Stomach (tissue), 8 donors: ENCODE measurements at regions not wholly inside any gene's neighbourhood (a gene's known extent, or its start where the extent isn't known, plus 50 kb on each side); places are given as distances from the start of the nearest gene placed in this dataset.

Source experiments
- DNase-seq, 2 donors: peaks; one replicate each; pipeline versions ENCODE4 v3.0.0 to v3.0.0-alpha.2; 2013 to 2019
- H3K27ac ChIP-seq, 5 donors: fragments of 200-600 bp in 4 of 5; sonication (generic) in 4 of 5; one replicate each; pipeline ENCODE4 v1.5.1; 2013 to 2019; ENCODE audit warnings: mild to moderate bottlenecking in 1 of 5, moderate library complexity in 1 of 5
- H3K27me3 ChIP-seq, 3 donors: fragments of 200-600 bp; sonication (generic); one replicate each; pipeline ENCODE4 v1.5.1; 2017 to 2019; ENCODE audit warnings: mixed run types in 1 of 3
- H3K36me3 ChIP-seq, 4 donors: fragments of 200-600 bp; sonication (generic); 1 replicate in 3 of 4; 2 replicates in 1 of 4; pipeline ENCODE4 v1.5.1; 2016 to 2019
- H3K4me1 ChIP-seq, 4 donors: fragments of 200-600 bp; sonication (generic); one replicate each; pipeline ENCODE4 v1.5.1; 2016 to 2019
- H3K4me3 ChIP-seq, 4 donors: fragments of 200-600 bp; sonication (generic) in 3 of 4; one replicate each; pipeline ENCODE4 v1.5.1; 2016 to 2019; ENCODE audit warnings: mild to moderate bottlenecking in 1 of 4
- H3K9me3 ChIP-seq, 4 donors: fragments of 200-600 bp; sonication (generic); one replicate each; pipeline ENCODE4 v1.5.1; 2016 to 2019
- EP300 ChIP-seq: sonication (generic); formaldehyde crosslinking; IDR thresholded peaks from one replicate; pipeline ENCODE4 v1.6.1; 2017; ENCODE audit warnings: antibody characterized with exemption
- POLR2A ChIP-seq, 4 donors: fragments of 450-650 bp; IDR thresholded peaks; one replicate each; pipeline ENCODE4 v1.6.1; 2016; ENCODE audit warnings: antibody characterized with exemption in 4 of 4, control low read depth in 2 of 4, mild to moderate bottlenecking in 1 of 4, moderate library complexity in 1 of 4
- POLR2AphosphoS5 ChIP-seq, 3 donors: sonication (generic); formaldehyde crosslinking; IDR thresholded peaks; one replicate each; pipeline ENCODE4 v1.6.1; 2016; ENCODE audit warnings: antibody characterized with exemption in 3 of 3
- WGBS, 5 donors: extraction: QIAGEN DNeasy Blood & Tissue Kit in 3 of 5; methylation state at CpG; one replicate each; pipeline versions ENCODE4 v1.1.5 to v1.1.7; 2013 to 2018; 5-methylcytosine and 5-hydroxymethylcytosine counted together
- intact Hi-C: fragments of 100-400 bp; cut with DNase I; formaldehyde crosslinking; loops from one replicate; pipeline ENCODE4 v1.15.1; 2023; ENCODE audit warnings: low total_unique reads
- TF ChIP-seq, protein P1 (sequence below), 7 experiments: fragments of 450-650 bp in 4 of 7; fragments of 200-600 bp in 3 of 7; sonication (generic) in 3 of 7; IDR thresholded peaks; one replicate each; pipeline ENCODE4 v1.5.1; 2016 to 2019; ENCODE audit warnings: antibody characterized with exemption in 7 of 7, control low read depth in 2 of 7, mild to moderate bottlenecking in 1 of 7
- donor health status: healthy with polysubstance abuse.
- donor health status: Bipolar disorder and iron deficiency.
- donor health status: healthy.

GRCh38 chr5:167065794-167066193 is 1225.7 kb upstream of the WWC1 start:
- intact Hi-C loops, result no loop called here
- no peak for DNase-seq
- WGBS, 5 donors, result 49 to 67% (median 60%) methylated on average over 3 of the region's 3 CpGs

GRCh38 chr5:167071981-167072610 is 1219.3 kb upstream of the WWC1 start:
- peak in 1 of 2 donors; percentile 60 for DNase-seq
- 51 to 70% (median 64%) methylated on average over 5 of the region's 5 CpGs for whole genome bisulfite sequencing, 5 donors
- TF ChIP-seq POLR2AphosphoS5 (IDR thresholded peaks at IDR 0.05), result no peak
- TF ChIP-seq EP300, result no peak
- no peak for TF ChIP-seq POLR2A (IDR thresholded peaks at IDR 0.05)
- TF ChIP-seq, protein P1, sequence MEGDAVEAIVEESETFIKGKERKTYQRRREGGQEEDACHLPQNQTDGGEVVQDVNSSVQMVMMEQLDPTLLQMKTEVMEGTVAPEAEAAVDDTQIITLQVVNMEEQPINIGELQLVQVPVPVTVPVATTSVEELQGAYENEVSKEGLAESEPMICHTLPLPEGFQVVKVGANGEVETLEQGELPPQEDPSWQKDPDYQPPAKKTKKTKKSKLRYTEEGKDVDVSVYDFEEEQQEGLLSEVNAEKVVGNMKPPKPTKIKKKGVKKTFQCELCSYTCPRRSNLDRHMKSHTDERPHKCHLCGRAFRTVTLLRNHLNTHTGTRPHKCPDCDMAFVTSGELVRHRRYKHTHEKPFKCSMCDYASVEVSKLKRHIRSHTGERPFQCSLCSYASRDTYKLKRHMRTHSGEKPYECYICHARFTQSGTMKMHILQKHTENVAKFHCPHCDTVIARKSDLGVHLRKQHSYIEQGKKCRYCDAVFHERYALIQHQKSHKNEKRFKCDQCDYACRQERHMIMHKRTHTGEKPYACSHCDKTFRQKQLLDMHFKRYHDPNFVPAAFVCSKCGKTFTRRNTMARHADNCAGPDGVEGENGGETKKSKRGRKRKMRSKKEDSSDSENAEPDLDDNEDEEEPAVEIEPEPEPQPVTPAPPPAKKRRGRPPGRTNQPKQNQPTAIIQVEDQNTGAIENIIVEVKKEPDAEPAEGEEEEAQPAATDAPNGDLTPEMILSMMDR (IDR thresholded peaks at IDR 0.05), result no peak
- Histone ChIP-seq H3K9me3 (no peaks in the 10 kb centered on the region), H3K4me1 (no peaks in the 10 kb centered on the region), H3K36me3 (no peaks in the 10 kb centered on the region), H3K4me3 (no peak overlapping the region), H3K27me3 (no peaks in the 10 kb centered on the region), H3K27ac (no peak overlapping the region)
- intact Hi-C loops, result no loop called here

More at GRCh38 chr5:167065794-167066193, 1225.7 kb upstream of the WWC1 start:
- H3K4me1 ChIP-seq, result no peaks in the 10 kb centered on the region
- H3K27ac ChIP-seq, result no peak overlapping the region
- H3K36me3 ChIP-seq, result no peaks in the 10 kb centered on the region
- H3K9me3 ChIP-seq, result no peaks in the 10 kb centered on the region
- no peak overlapping the region for H3K4me3 ChIP-seq
- TF ChIP-seq POLR2A (IDR thresholded peaks at IDR 0.05) (no peak), EP300 (no peak), POLR2AphosphoS5 (IDR thresholded peaks at IDR 0.05) (no peak)
- TF ChIP-seq, protein P1 (IDR thresholded peaks at IDR 0.05), result no peak
- H3K27me3 ChIP-seq, result no peaks in the 10 kb centered on the region

DNA sequence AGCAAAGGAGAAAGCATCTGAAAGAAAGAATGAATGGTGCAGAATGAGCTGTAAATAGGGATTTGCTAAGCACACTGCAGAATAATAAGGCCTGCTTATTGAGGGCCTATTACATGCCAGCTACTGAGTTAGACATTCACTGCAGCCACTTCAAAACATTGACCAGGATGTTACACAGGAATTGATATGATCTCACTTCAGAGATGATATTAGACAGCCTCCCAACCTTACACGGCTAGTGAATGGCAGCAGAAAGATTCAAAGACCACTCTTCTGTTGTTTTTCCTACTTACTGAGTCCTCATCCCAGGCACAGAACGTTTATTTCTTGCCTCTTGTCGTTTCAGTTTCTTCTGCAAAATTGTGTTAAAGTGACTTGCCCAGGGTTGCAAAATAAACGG is 1209.9 kb upstream of the WWC1 start:
- DNase-seq, result no peak
- intact Hi-C loops, result no loop called here
- no peaks in the 10 kb centered on the region for H3K36me3 ChIP-seq
- TF ChIP-seq, protein P1 (IDR thresholded peaks at IDR 0.05), result no peak
- no peak for TF ChIP-seq POLR2A (IDR thresholded peaks at IDR 0.05)
- TF ChIP-seq POLR2AphosphoS5 (IDR thresholded peaks at IDR 0.05), result no peak
- no peak for TF ChIP-seq EP300
- H3K27me3 ChIP-seq, result no peaks in the 10 kb centered on the region
- H3K27ac ChIP-seq, result no peak overlapping the region
- no peaks in the 10 kb centered on the region for H3K9me3 ChIP-seq
- WGBS, 5 donors, result 29 to 37% (median 36%) methylated on average over 4 of the region's 4 CpGs
- no peaks in the 10 kb centered on the region for H3K4me1 ChIP-seq
- no peak overlapping the region for H3K4me3 ChIP-seq

- TF ChIP-seq POLR2AphosphoS5 (IDR thresholded peaks at IDR 0.05) (no peak), POLR2A (IDR thresholded peaks at IDR 0.05) (no peak), EP300 (no peak)
- TF ChIP-seq, protein P1 (IDR thresholded peaks at IDR 0.05), result no peak
- Histone ChIP-seq H3K9me3 (no peaks in the 10 kb centered on the region), H3K4me3 (no peak overlapping the region), H3K27ac (no peak overlapping the region), H3K4me1 (no peaks in the 10 kb centered on the region), H3K36me3 (no peaks in the 10 kb centered on the region), H3K27me3 (no peaks in the 10 kb centered on the region)
- intact Hi-C loops, result no loop called here
- no peak for DNase-seq
- WGBS, 5 donors, result 59 to 72% (median 67%) methylated on average over 12 of the region's 12 CpGs
Observed at GRCh38 chr5:167096816-167097215, 1194.6 kb upstream of the WWC1 start.
